SK-N-SH (cell line): ENCODE measurements at regions not wholly inside any gene's neighbourhood (a gene's known extent, or its start where the extent isn't known, plus 50 kb on each side); places are given as distances from the start of the nearest gene placed in this dataset.
A peak's percentile ranks its signal among the peaks of the same experiment; 100 is the strongest.

Experiments
- CTCF ChIA-PET: fragments of 300-600, 350-600 bp; formaldehyde crosslinking; extraction: SDS; loops from one replicate; lab custom pipeline; 2021; lab: Yijun Ruan, JAX
- POLR2A ChIA-PET: fragments of 350-600 bp; sonication (Branson Sonifier 250); formaldehyde crosslinking; extraction: SDS; loops from one replicate; lab custom pipeline; 2020; ENCODE audit warnings: antibody characterized with exemption, inconsistent platforms; lab: Yijun Ruan, JAX
- DNase-seq: peaks from one replicate; pipeline ENCODE4 v3.0.0; 2012
- H2AFZ ChIP-seq: fragments of 200-600 bp; sonication (generic); 2 replicates; pipeline ENCODE4 v1.8.1; 2016; ENCODE audit warnings: antibody characterized with exemption, mild to moderate bottlenecking, low read depth
- H3F3A ChIP-seq: fragments of 200-600 bp; sonication (generic); replicated peaks from 2 replicates; pipeline ENCODE3; 2016; ENCODE audit warnings: antibody characterized with exemption, mild to moderate bottlenecking; ENCODE audit not compliant: insufficient read depth
- H3K27ac ChIP-seq, 2 experiments: fragments of 200-500 bp in 1 of 2; fragments of 200-600 bp in 1 of 2; sonication (Bioruptor generic) in 1 of 2; sonication (generic), shearing (Covaris generic) in 1 of 2; 2 replicates each; pipeline versions ENCODE4 v1.5.1 to v1.6.1; 2014 to 2016; ENCODE audit warnings: low read depth in 2 of 2, inconsistent platforms in 1 of 2, low read length in 1 of 2, mild to moderate bottlenecking in 1 of 2, mixed read lengths in 1 of 2
- H3K27me3 ChIP-seq: fragments of 200-600 bp; sonication (generic), shearing (Covaris generic); 2 replicates; pipeline ENCODE4 v1.6.1; 2016; ENCODE audit warnings: mixed run types; ENCODE audit not compliant: insufficient read depth
- H3K36me3 ChIP-seq, 2 experiments: fragments of 200-500 bp in 1 of 2; fragments of 200-600 bp in 1 of 2; sonication (Bioruptor generic) in 1 of 2; sonication (generic) in 1 of 2; replicated peaks in 1 of 2; 2 replicates each; pipeline versions ENCODE3 to v1.5.1; 2014 to 2016; ENCODE audit warnings: low read length in 1 of 2, mild to moderate bottlenecking in 1 of 2; ENCODE audit not compliant: insufficient read depth in 2 of 2, control insufficient read depth in 1 of 2
- H3K4me1 ChIP-seq, 2 experiments: fragments of 200-500 bp in 1 of 2; fragments of 200-600 bp in 1 of 2; sonication (Bioruptor generic) in 1 of 2; sonication (generic), shearing (Covaris generic) in 1 of 2; 2 replicates each; pipeline versions ENCODE4 v1.5.1 to v1.6.1; 2014 to 2016; ENCODE audit warnings: low read depth in 1 of 2, low read length in 1 of 2, mixed run types in 1 of 2; ENCODE audit not compliant: insufficient read depth in 2 of 2, control insufficient read depth in 1 of 2
- H3K4me2 ChIP-seq: fragments of 200-600 bp; sonication (generic), shearing (Covaris generic); 2 replicates; pipeline ENCODE4 v1.6.1; 2017; ENCODE audit warnings: mixed run types
- H3K4me3 ChIP-seq, 2 experiments: fragments of 200-500 bp in 1 of 2; fragments of 200-600 bp in 1 of 2; sonication (Bioruptor generic) in 1 of 2; sonication (generic), shearing (Covaris generic) in 1 of 2; 2 replicates each; pipeline versions ENCODE4 v1.5.1 to v1.8.1; 2014 to 2016; ENCODE audit warnings: low read depth in 2 of 2, inconsistent platforms in 1 of 2, low read length in 1 of 2, mild to moderate bottlenecking in 1 of 2, mixed read lengths in 1 of 2, moderate library complexity in 1 of 2
- H3K79me2 ChIP-seq: fragments of 200-600 bp; sonication (generic); 2 replicates; pipeline ENCODE4 v1.8.1; 2017; ENCODE audit warnings: mild to moderate bottlenecking; ENCODE audit not compliant: insufficient read depth
- H3K9ac ChIP-seq: fragments of 200-600 bp; sonication (generic); 2 replicates; pipeline ENCODE4 v1.6.1; 2017; ENCODE audit warnings: mixed run types
- H3K9me2 ChIP-seq: fragments of 200-600 bp; sonication (generic); 2 replicates; pipeline ENCODE4 v1.6.1; 2017; ENCODE audit warnings: mixed run types
- H3K9me3 ChIP-seq: fragments of 200-600 bp; sonication (generic); 2 replicates; pipeline ENCODE4 v1.6.1; 2017; ENCODE audit warnings: mixed run types, mild to moderate bottlenecking, moderate library complexity
- H4K20me1 ChIP-seq: fragments of 200-600 bp; sonication (generic); 2 replicates; pipeline ENCODE4 v1.6.1; 2017; ENCODE audit warnings: mild to moderate bottlenecking, mixed run types; ENCODE audit not compliant: insufficient read depth
- ELF1 ChIP-seq: IDR thresholded peaks from 2 replicates; pipeline ENCODE4 v1.4.0; 2012
- FOSL2 ChIP-seq: IDR thresholded peaks from 2 replicates; pipeline ENCODE4 v1.4.0; 2012; ENCODE audit warnings: low read depth, mild to moderate bottlenecking, moderate library complexity, borderline replicate concordance
- GABPA ChIP-seq: IDR thresholded peaks from 2 replicates; pipeline ENCODE4 v1.4.0; 2012; ENCODE audit warnings: low read depth, mild to moderate bottlenecking
- GATA2 ChIP-seq: sonication (generic); formaldehyde crosslinking; IDR thresholded peaks from 2 replicates; pipeline ENCODE4 v1.5.0; 2020; ENCODE audit warnings: mild to moderate bottlenecking, missing genetic modification reagents
- RAD21 ChIP-seq: IDR thresholded peaks from 2 replicates; pipeline ENCODE4 v1.6.1; 2012; ENCODE audit warnings: mild to moderate bottlenecking, low read length
- RCOR1 ChIP-seq: fragments of 150-350 bp; IDR thresholded peaks from 2 replicates; pipeline ENCODE4 v1.6.1; 2017; ENCODE audit warnings: antibody characterized with exemption, low read length
- SMC3 ChIP-seq: IDR thresholded peaks from 2 replicates; pipeline ENCODE4 v1.6.1; 2012; ENCODE audit warnings: low read depth, low read length, improper control_type of control experiment
- TAF1 ChIP-seq: IDR thresholded peaks from 2 replicates; pipeline ENCODE4 v1.6.1; 2012; ENCODE audit warnings: low read depth, mild to moderate bottlenecking, low read length, moderate library complexity, borderline replicate concordance
- TEAD4 ChIP-seq: IDR thresholded peaks from 2 replicates; pipeline ENCODE4 v1.4.0; 2012; ENCODE audit warnings: mild to moderate bottlenecking, borderline replicate concordance; ENCODE audit not compliant: insufficient read depth
- YY1 ChIP-seq: IDR thresholded peaks from 2 replicates; pipeline ENCODE4 v1.4.0; 2012; ENCODE audit warnings: low read depth, mild to moderate bottlenecking
- WGBS: methylation state at CpG from one replicate; pipeline ENCODE4 v1.1.6; 2017; ENCODE audit warnings: low lambda C conversion rate; 5-methylcytosine and 5-hydroxymethylcytosine counted together
- TF ChIP-seq, protein P1 (sequence below): fragments of 200-600 bp; sonication (generic); IDR thresholded peaks from 2 replicates; pipeline ENCODE4 v1.6.1; 2017; ENCODE audit warnings: antibody characterized with exemption, mild to moderate bottlenecking, moderate library complexity
- TF ChIP-seq, protein P2 (sequence below): fragments of 150-350 bp; IDR thresholded peaks from 2 replicates; pipeline ENCODE4 v1.6.1; 2017; ENCODE audit warnings: antibody characterized with exemption, low read length, low read depth, borderline replicate concordance
- TF ChIP-seq, protein P3 (sequence below): IDR thresholded peaks from 2 replicates; pipeline ENCODE4 v1.4.0; 2012; ENCODE audit warnings: low read depth, borderline replicate concordance

DNA sequence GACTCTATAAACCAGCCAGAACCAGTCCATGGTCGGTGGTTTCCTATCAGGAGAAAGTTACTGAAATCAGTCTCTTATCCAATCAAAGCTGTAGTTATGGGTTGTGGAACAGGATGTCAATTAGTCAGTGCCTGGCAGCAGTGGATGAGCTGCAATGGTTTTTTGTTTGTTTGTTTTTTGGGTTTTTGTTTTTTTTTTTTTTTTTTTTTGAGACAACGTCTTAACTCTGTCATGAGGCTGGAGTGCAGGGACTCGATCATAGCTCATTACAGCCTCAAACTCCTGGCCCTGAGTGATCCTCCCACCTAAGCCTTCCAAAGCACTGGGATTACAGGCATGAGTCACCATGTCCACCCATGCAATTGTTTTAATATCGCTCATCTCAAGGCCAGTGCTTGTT lies 113.3 kb upstream of the CAND1 start:
- no peaks in the 10 kb centered on the region for H3K9me2 ChIP-seq
- H3K9ac ChIP-seq = no peak overlapping the region
- H3K9me3 ChIP-seq = no peaks in the 10 kb centered on the region
- no peak overlapping the region for H3K4me3 ChIP-seq
- no peaks in the 10 kb centered on the region for H3K79me2 ChIP-seq
- H4K20me1 ChIP-seq = no peaks in the 10 kb centered on the region
- no peak overlapping the region for H3K27ac ChIP-seq
- H3K27me3 ChIP-seq = no peaks in the 10 kb centered on the region
- H3K36me3 ChIP-seq = no peaks in the 10 kb centered on the region
- no peaks in the 10 kb centered on the region for H3K4me1 ChIP-seq
- TF ChIP-seq FOSL2 (peak; percentile 13; the same call in 1 of the 2 replicates), GABPA (no peak)
- WGBS = 33% methylated on average over 4 of the region's 4 CpGs
- H2AFZ ChIP-seq = no peak overlapping the region
- H3K4me2 ChIP-seq = no peak overlapping the region
- ChIA-PET CTCF (interaction anchor here (1.2 kb wide), 1 partner anchor 15 kb away, joined by 4 read pairs; no protein-coding TSS in a partner anchor), POLR2A (no interaction called here)
- no peaks in the 10 kb centered on the region for H3F3A ChIP-seq
- no peak for DNase-seq

DNA sequence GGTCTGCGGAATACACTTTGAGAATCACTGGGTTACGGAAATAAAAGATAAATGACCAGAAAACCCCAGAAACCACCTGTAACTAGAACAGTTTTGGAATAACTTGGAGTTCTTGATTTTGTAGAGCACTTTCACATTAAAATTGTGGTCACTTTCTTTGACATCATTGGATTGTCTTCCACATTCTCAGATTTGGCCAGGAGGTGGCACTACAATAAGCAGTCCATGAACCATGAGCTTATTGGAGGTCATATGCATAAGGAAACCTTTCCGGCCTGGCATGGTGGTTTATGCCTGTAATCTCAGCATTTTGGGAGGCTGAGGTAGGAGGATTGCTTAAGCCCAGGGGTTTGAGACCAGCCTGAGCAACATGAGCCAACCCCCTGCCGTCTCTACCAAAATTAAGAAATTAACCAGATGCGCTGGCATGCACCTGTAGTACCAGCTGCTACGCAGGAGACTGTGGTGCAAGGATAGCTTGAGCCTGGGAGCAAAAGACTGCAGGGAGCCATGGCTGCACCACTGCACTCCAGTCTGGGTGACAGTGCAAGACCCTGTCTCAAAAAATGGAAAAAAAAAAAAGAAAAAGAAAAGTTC lies 107.7 kb upstream of the CAND1 start:
- no peaks in the 10 kb centered on the region for H4K20me1 ChIP-seq
- no peaks in the 10 kb centered on the region for H3K36me3 ChIP-seq
- no peak overlapping the region for H3K9ac ChIP-seq
- H3K4me1 ChIP-seq = no peaks in the 10 kb centered on the region
- H3K9me2 ChIP-seq = no peaks in the 10 kb centered on the region
- no peaks in the 10 kb centered on the region; the same call in 1 of the 2 replicates for H3K27me3 ChIP-seq
- H3K27ac ChIP-seq = no peak overlapping the region
- no peak overlapping the region for H3K4me2 ChIP-seq
- ChIA-PET CTCF (interaction anchor here (0.5 to 2.8 kb wide), 17 partner anchors 9 to 372 kb away, joined by 3 to 17 read pairs (median 4); no protein-coding TSS in a partner anchor), POLR2A (no interaction called here)
- H2AFZ ChIP-seq = no peak overlapping the region
- H3K4me3 ChIP-seq = no peak overlapping the region
- H3K9me3 ChIP-seq = no peaks in the 10 kb centered on the region
- DNase-seq = peak; percentile 11
- H3F3A ChIP-seq = no peaks in the 10 kb centered on the region
- no peaks in the 10 kb centered on the region for H3K79me2 ChIP-seq
- 60% methylated on average over 6 of the region's 6 CpGs for WGBS
- TF ChIP-seq GATA2 (no peak), ELF1 (no peak), TEAD4 (no peak), TAF1 (no peak), SMC3 (peak; percentile 45; the same call in 1 of the 2 replicates), RAD21 (peak; percentile 59), RCOR1 (no peak), YY1 (no peak)
- TF ChIP-seq, protein P1, sequence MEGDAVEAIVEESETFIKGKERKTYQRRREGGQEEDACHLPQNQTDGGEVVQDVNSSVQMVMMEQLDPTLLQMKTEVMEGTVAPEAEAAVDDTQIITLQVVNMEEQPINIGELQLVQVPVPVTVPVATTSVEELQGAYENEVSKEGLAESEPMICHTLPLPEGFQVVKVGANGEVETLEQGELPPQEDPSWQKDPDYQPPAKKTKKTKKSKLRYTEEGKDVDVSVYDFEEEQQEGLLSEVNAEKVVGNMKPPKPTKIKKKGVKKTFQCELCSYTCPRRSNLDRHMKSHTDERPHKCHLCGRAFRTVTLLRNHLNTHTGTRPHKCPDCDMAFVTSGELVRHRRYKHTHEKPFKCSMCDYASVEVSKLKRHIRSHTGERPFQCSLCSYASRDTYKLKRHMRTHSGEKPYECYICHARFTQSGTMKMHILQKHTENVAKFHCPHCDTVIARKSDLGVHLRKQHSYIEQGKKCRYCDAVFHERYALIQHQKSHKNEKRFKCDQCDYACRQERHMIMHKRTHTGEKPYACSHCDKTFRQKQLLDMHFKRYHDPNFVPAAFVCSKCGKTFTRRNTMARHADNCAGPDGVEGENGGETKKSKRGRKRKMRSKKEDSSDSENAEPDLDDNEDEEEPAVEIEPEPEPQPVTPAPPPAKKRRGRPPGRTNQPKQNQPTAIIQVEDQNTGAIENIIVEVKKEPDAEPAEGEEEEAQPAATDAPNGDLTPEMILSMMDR = peak; percentile 69
- TF ChIP-seq, protein P2, sequence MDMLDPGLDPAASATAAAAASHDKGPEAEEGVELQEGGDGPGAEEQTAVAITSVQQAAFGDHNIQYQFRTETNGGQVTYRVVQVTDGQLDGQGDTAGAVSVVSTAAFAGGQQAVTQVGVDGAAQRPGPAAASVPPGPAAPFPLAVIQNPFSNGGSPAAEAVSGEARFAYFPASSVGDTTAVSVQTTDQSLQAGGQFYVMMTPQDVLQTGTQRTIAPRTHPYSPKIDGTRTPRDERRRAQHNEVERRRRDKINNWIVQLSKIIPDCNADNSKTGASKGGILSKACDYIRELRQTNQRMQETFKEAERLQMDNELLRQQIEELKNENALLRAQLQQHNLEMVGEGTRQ = no peak
- TF ChIP-seq, protein P3, sequence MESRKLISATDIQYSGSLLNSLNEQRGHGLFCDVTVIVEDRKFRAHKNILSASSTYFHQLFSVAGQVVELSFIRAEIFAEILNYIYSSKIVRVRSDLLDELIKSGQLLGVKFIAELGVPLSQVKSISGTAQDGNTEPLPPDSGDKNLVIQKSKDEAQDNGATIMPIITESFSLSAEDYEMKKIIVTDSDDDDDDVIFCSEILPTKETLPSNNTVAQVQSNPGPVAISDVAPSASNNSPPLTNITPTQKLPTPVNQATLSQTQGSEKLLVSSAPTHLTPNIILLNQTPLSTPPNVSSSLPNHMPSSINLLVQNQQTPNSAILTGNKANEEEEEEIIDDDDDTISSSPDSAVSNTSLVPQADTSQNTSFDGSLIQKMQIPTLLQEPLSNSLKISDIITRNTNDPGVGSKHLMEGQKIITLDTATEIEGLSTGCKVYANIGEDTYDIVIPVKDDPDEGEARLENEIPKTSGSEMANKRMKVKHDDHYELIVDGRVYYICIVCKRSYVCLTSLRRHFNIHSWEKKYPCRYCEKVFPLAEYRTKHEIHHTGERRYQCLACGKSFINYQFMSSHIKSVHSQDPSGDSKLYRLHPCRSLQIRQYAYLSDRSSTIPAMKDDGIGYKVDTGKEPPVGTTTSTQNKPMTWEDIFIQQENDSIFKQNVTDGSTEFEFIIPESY = no peak
